Esophagus muscularis mucosa (tissue), 4 donors: ENCODE measurements at regions not wholly inside any gene's neighbourhood (a gene's known extent, or its start where the extent isn't known, plus 50 kb on each side); places are given as distances from the start of the nearest gene placed in this dataset.

ENCODE experiments used
- DNase-seq: peaks from one replicate; pipeline ENCODE4 v3.0.0-alpha.2; 2017; ENCODE audit errors: extremely low spot score
- H3K27ac ChIP-seq, 4 donors: fragments of 200-600 bp; sonication (generic); replicated peaks in 1 of 4; 1 replicate in 3 of 4; 2 replicates in 1 of 4; pipeline ENCODE4 v1.5.1; 2016 to 2019; ENCODE audit warnings: mild to moderate bottlenecking in 1 of 4
- H3K27me3 ChIP-seq, 4 donors: fragments of 200-600 bp; sonication (generic); one replicate each; pipeline versions ENCODE4 v1.5.1 to v1.6.0; 2016 to 2019
- H3K36me3 ChIP-seq, 4 donors: fragments of 200-600 bp; sonication (generic); one replicate each; pipeline ENCODE4 v1.5.1; 2016 to 2019
- H3K4me1 ChIP-seq, 4 donors: fragments of 200-600 bp; sonication (generic); one replicate each; pipeline ENCODE4 v1.5.1; 2016 to 2019
- H3K4me3 ChIP-seq, 4 donors: fragments of 200-600 bp; sonication (generic); 1 replicate in 2 of 4; 2 replicates in 2 of 4; pipeline ENCODE4 v1.5.1; 2016 to 2019; ENCODE audit warnings: mild to moderate bottlenecking in 4 of 4, moderate library complexity in 1 of 4
- H3K9me3 ChIP-seq, 4 donors: fragments of 200-600 bp; sonication (generic); 1 replicate in 3 of 4; 2 replicates in 1 of 4; pipeline ENCODE4 v1.5.1; 2016 to 2019
- EP300 ChIP-seq: sonication (generic); formaldehyde crosslinking; IDR thresholded peaks from one replicate; pipeline ENCODE4 v1.6.1; 2017; ENCODE audit warnings: antibody characterized with exemption
- POLR2A ChIP-seq: fragments of 450-650 bp; IDR thresholded peaks from one replicate; pipeline ENCODE4 v1.6.1; 2017; ENCODE audit warnings: antibody characterized with exemption, moderate library complexity, mild to moderate bottlenecking, low read depth
- POLR2AphosphoS5 ChIP-seq, 2 donors: sonication (generic); formaldehyde crosslinking; IDR thresholded peaks; one replicate each; pipeline ENCODE4 v1.6.1; 2017; ENCODE audit warnings: antibody characterized with exemption in 2 of 2
- WGBS: methylation state at CpG from one replicate; pipeline ENCODE4 v1.1.5; 2018; 5-methylcytosine and 5-hydroxymethylcytosine counted together
- intact Hi-C: fragments of 100-400 bp; cut with DNase I; formaldehyde crosslinking; loops from one replicate; pipeline ENCODE4 v1.15.1; 2023
- TF ChIP-seq, protein P1 (sequence below), 3 experiments: fragments of 200-600 bp in 2 of 3; fragments of 450-650 bp in 1 of 3; sonication (generic) in 2 of 3; IDR thresholded peaks; one replicate each; pipeline ENCODE4 v1.5.1; 2017 to 2019; ENCODE audit warnings: antibody characterized with exemption in 3 of 3, mild to moderate bottlenecking in 2 of 3, moderate library complexity in 1 of 3

DNA sequence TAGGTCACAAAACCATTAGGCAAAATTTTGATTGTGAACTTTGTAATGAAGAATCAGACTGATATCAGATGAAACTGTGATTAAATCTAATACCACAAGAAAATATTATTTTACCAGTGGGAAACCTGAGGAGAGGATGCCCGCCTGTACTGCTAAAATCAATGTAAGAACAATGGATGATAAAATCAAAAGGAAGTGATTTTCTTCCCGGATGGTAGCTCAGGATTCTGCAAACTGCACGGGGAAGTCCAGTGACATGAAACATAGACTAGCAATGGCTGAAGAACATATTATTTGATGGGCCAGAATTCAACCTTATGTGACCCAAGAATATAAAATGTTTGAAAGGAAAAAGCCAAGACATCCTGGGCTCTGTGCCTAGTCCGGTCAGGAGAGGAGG lies 974.9 kb downstream of the PCDH18 start:
- no peaks in the 10 kb centered on the region for H3K9me3 ChIP-seq
- H3K27ac ChIP-seq: no peak overlapping the region
- intact Hi-C loops: no loop called here
- H3K4me1 ChIP-seq: peaks cover 0 to 6% (median 0%) of the 10 kb centered on the region in 4 donors
- H3K4me3 ChIP-seq: no peak overlapping the region
- H3K36me3 ChIP-seq: no peaks in the 10 kb centered on the region
- DNase-seq: no peak
- TF ChIP-seq POLR2AphosphoS5 (IDR thresholded peaks at IDR 0.05) (no peak), POLR2A (no peak), EP300 (no peak)
- TF ChIP-seq, protein P1, sequence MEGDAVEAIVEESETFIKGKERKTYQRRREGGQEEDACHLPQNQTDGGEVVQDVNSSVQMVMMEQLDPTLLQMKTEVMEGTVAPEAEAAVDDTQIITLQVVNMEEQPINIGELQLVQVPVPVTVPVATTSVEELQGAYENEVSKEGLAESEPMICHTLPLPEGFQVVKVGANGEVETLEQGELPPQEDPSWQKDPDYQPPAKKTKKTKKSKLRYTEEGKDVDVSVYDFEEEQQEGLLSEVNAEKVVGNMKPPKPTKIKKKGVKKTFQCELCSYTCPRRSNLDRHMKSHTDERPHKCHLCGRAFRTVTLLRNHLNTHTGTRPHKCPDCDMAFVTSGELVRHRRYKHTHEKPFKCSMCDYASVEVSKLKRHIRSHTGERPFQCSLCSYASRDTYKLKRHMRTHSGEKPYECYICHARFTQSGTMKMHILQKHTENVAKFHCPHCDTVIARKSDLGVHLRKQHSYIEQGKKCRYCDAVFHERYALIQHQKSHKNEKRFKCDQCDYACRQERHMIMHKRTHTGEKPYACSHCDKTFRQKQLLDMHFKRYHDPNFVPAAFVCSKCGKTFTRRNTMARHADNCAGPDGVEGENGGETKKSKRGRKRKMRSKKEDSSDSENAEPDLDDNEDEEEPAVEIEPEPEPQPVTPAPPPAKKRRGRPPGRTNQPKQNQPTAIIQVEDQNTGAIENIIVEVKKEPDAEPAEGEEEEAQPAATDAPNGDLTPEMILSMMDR (IDR thresholded peaks at IDR 0.05): no peak
- WGBS: 90% methylated on average over 4 of the region's 4 CpGs
- H3K27me3 ChIP-seq: no peaks in the 10 kb centered on the region

DNA sequence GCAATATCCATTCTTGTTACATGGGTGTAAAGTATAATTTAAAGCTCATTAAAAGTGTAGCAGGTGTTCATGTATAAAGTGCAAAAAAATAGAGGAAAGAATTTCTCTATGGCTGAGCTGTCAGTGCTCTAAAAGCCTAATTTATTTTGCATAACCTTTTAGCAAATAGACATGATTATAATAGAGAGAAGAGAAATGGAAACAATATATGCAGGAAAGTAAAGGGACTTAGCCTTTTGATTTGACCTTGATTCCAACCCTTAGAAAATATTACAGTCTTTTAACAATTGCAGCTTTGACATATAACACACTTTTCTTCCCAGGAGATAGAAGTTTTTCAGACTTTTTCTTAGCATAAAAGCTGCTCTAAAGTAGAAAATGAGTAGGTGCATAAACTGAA lies 978.3 kb downstream of the PCDH18 start:
- Histone ChIP-seq H3K36me3 (no peaks in the 10 kb centered on the region), H3K9me3 (no peaks in the 10 kb centered on the region), H3K27me3 (no peaks in the 10 kb centered on the region), H3K27ac (no peak overlapping the region), H3K4me3 (no peak overlapping the region), H3K4me1 (peaks cover 0 to 6% (median 0%) of the 10 kb centered on the region in 4 donors)
- intact Hi-C loops: no loop called here
- no peak for DNase-seq
- TF ChIP-seq POLR2AphosphoS5 (IDR thresholded peaks at IDR 0.05) (no peak), EP300 (no peak), POLR2A (no peak)

DNA sequence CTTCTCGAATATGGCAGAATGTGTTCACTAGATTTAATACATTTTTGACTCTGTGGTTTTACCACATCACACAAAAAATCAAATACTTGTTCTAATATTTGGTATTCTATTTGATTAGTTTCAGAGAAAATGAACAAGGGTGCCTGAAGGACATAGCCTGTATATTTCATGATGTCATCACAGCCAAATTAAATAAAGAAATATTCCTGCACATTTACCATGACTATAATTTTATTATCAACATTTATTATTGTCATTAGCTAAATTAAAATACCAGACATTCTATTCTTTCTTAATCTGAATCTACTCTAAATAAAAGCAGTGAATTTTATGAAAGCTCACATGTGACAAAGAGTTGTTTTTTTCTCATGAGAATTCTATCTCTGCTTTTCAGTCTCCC lies 980.5 kb downstream of the PCDH18 start:
- Histone ChIP-seq H3K27ac (no peak overlapping the region), H3K27me3 (no peaks in the 10 kb centered on the region)
- WGBS: 92% methylated on average over 1 of the region's 1 CpG

DNA sequence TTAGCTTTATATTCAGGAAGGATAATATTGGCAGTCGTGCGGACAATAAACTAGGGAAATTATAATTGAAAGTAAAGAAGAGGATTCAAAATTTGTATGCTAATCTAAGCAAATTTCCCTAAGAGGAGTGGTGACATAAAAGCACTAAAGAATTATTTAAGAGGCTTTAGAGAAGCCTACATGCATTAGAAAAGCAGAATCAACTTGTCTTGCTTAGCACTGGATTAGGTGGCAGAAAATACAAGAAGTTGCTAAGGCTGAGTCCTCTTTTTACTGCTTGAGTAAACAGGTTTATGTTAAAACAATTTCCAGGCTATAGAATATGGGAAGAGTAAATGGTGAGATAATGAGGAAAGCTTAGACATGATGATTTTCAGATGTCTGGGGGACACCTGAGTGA lies 991.5 kb downstream of the PCDH18 start:
- no peak for DNase-seq
- no peak overlapping the region for H3K4me3 ChIP-seq
- WGBS: 89% methylated on average over 2 of the region's 2 CpGs
- H3K27ac ChIP-seq: no peak overlapping the region
- H3K4me1 ChIP-seq: no peaks in the 10 kb centered on the region
- intact Hi-C loops: no loop called here
- H3K9me3 ChIP-seq: no peaks in the 10 kb centered on the region
- no peak for TF ChIP-seq POLR2AphosphoS5 (IDR thresholded peaks at IDR 0.05)
- TF ChIP-seq POLR2A: no peak
- TF ChIP-seq, protein P1 (IDR thresholded peaks at IDR 0.05): no peak
- TF ChIP-seq EP300: no peak
- H3K27me3 ChIP-seq: no peaks in the 10 kb centered on the region
- H3K36me3 ChIP-seq: no peaks in the 10 kb centered on the region

More for the DNA sequence above, 980.5 kb downstream of the PCDH18 start:
- Histone ChIP-seq H3K4me3 (no peak overlapping the region), H3K4me1 (peaks cover 0 to 6% (median 0%) of the 10 kb centered on the region in 4 donors), H3K36me3 (no peaks in the 10 kb centered on the region), H3K9me3 (no peaks in the 10 kb centered on the region)
- no peak for DNase-seq
- TF ChIP-seq POLR2A: no peak
- no peak for TF ChIP-seq EP300
- TF ChIP-seq POLR2AphosphoS5 (IDR thresholded peaks at IDR 0.05): no peak
- TF ChIP-seq, protein P1 (IDR thresholded peaks at IDR 0.05): no peak
- intact Hi-C loops: no loop called here

DNA sequence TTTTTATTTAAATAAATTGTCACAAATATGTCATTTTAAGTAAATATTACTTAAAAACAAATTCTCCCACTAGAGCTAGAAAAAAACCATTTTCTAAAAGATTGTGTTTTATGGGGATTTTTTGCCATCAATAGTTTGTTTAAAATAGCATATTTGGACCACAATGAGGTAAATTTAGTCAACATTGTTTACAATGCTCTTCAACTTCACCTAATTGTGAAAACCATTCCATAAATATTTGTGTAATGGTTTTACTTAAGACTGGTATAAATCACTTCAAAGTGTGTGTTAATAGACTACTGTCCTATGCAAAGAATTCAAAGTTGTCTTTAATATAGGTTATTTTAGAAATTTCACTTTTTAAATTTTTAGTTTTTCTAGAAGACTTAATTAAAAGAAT lies 1004.2 kb downstream of the PCDH18 start:
- no peaks in the 10 kb centered on the region for H3K36me3 ChIP-seq
- TF ChIP-seq, protein P1 (IDR thresholded peaks at IDR 0.05): no peak
- TF ChIP-seq POLR2AphosphoS5 (IDR thresholded peaks at IDR 0.05) (no peak), EP300 (no peak), POLR2A (no peak)
- H3K27me3 ChIP-seq: no peaks in the 10 kb centered on the region
- H3K4me1 ChIP-seq: peaks cover 0 to 11% (median 2%) of the 10 kb centered on the region in 4 donors
- H3K27ac ChIP-seq: no peak overlapping the region
- intact Hi-C loops: no loop called here
- no peaks in the 10 kb centered on the region for H3K9me3 ChIP-seq
- no peak for DNase-seq
- H3K4me3 ChIP-seq: no peak overlapping the region
